ENCODE measurements at regions not wholly inside any gene's neighbourhood (a gene's known extent, or its start where the extent isn't known, plus 50 kb on each side); places are given as distances from the start of the nearest gene placed in this dataset.

DNA sequence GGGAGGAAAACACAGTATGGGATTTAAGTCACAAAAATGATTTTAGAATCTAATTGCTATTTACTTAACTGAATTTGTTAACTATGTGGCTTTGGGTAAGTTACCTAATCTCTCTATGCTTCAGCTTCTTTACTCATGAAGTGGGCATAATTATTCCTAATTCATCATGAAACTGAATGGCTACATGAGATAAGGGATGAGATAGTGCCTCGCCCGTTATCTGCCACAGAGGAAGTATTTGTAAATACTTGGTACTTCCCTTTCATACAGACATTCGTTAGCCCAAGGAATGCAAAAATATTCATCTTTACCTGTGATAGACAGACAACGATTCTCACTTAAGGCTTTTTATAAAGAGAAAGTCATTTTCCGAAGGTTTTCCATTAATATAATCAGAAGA is 221.2 kb upstream of the BLID start:
- intact Hi-C loops (cut with DNase I; ENCODE audit: low total_unique reads) = no loop called here
- Histone ChIP-seq H3K9me3 (no peaks in the 10 kb centered on the region), H3K27ac (no peak overlapping the region), H3K27me3 (replicated peaks in 1 of 7) (peaks cover 0 to 19% (median 0%) of the 10 kb centered on the region in 7 donors), H3K36me3 (no peaks in the 10 kb centered on the region), H3K4me3 (no peak overlapping the region), H3K4me1 (peaks cover 0 to 10% (median 1%) of the 10 kb centered on the region in 6 donors)
- TF ChIP-seq, protein P1, sequence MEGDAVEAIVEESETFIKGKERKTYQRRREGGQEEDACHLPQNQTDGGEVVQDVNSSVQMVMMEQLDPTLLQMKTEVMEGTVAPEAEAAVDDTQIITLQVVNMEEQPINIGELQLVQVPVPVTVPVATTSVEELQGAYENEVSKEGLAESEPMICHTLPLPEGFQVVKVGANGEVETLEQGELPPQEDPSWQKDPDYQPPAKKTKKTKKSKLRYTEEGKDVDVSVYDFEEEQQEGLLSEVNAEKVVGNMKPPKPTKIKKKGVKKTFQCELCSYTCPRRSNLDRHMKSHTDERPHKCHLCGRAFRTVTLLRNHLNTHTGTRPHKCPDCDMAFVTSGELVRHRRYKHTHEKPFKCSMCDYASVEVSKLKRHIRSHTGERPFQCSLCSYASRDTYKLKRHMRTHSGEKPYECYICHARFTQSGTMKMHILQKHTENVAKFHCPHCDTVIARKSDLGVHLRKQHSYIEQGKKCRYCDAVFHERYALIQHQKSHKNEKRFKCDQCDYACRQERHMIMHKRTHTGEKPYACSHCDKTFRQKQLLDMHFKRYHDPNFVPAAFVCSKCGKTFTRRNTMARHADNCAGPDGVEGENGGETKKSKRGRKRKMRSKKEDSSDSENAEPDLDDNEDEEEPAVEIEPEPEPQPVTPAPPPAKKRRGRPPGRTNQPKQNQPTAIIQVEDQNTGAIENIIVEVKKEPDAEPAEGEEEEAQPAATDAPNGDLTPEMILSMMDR (IDR thresholded peaks at IDR 0.05 in 8 of 11, conservative IDR thresholded peaks at IDR 0.05 in 3 of 11) = no peak
- TF ChIP-seq POLR2AphosphoS5 (IDR thresholded peaks at IDR 0.05) (no peak), POLR2A (IDR thresholded peaks at IDR 0.05) (no peak)
- WGBS, 5 donors = 28 to 55% (median 34%) methylated on average over 5 of the region's 5 CpGs
- no peak for DNase-seq

DNA sequence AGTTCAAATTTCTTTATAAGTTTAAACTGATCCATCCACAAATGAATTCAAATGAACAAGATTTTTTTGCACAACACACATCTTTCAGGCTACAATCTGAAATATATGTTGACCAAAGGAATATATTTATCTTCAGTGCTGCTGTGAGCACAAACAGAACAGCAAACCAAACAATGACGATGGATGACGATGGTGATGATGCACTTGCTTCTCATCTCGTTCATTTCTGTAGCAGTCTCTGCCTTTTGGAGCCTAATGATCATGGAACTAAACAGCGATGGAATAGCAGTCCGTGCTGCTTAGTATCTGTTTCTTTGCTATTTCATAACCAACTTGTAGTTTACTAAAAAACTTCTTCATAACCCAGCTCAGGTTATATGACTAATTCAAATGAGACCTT is 220.7 kb upstream of the BLID start:
- intact Hi-C loops (cut with DNase I; ENCODE audit: low total_unique reads) = no loop called here
- Histone ChIP-seq H3K9me3 (no peaks in the 10 kb centered on the region), H3K4me1 (peaks cover 0 to 10% (median 1%) of the 10 kb centered on the region in 6 donors), H3K27me3 (replicated peaks in 1 of 7) (peaks cover 0 to 19% (median 0%) of the 10 kb centered on the region in 7 donors), H3K4me3 (no peak overlapping the region), H3K36me3 (no peaks in the 10 kb centered on the region), H3K27ac (no peak overlapping the region)
- no peak for DNase-seq
- WGBS, 5 donors = 83 to 91% (median 84%) methylated on average over 5 of the region's 5 CpGs
- no peak for TF ChIP-seq POLR2AphosphoS5 (IDR thresholded peaks at IDR 0.05)
- no peak for TF ChIP-seq POLR2A (IDR thresholded peaks at IDR 0.05)
- TF ChIP-seq, protein P1 (IDR thresholded peaks at IDR 0.05 in 8 of 11, conservative IDR thresholded peaks at IDR 0.05 in 3 of 11) = no peak

- Histone ChIP-seq H3K4me1 (peaks cover 0 to 10% (median 1%) of the 10 kb centered on the region in 6 donors), H3K36me3 (no peaks in the 10 kb centered on the region), H3K4me3 (no peak overlapping the region), H3K27me3 (replicated peaks in 1 of 7) (peaks cover 0 to 19% (median 0%) of the 10 kb centered on the region in 7 donors), H3K9me3 (no peaks in the 10 kb centered on the region), H3K27ac (no peak overlapping the region)
- DNase-seq = no peak
- 73 to 93% (median 80%) methylated on average over 11 of the region's 11 CpGs for WGBS, 5 donors
- intact Hi-C loops (cut with DNase I; ENCODE audit: low total_unique reads) = no loop called here
- TF ChIP-seq POLR2AphosphoS5 (IDR thresholded peaks at IDR 0.05) (no peak), POLR2A (IDR thresholded peaks at IDR 0.05) (no peak)
- TF ChIP-seq, protein P1 (IDR thresholded peaks at IDR 0.05 in 8 of 11, conservative IDR thresholded peaks at IDR 0.05 in 3 of 11) = no peak
Measured at GRCh38 chr11:122334546-122335339, 218.7 kb upstream of the BLID start.

DNA sequence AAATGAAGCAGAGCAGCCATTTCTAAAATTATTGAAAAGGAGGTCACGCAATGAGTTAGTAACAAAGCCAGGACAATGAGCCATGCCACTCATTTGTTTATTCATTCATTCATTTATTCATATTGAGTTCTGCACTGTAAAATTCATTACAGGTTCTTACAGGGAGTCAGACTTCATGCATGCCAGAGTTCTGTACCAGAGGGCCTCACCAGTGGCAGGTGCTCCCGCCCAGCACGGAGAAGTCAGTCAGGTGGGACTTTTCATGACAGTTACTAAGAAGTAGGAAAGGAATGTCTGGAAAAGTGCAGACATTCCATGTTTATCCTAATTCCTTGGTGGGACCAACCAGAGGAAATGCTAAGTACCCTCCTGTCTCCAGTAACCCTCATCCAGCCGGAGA is 217.5 kb upstream of the BLID start:
- no peak overlapping the region for H3K27ac ChIP-seq
- no peak for DNase-seq
- intact Hi-C loops (cut with DNase I; ENCODE audit: low total_unique reads) = no loop called here
- WGBS, 5 donors = 94 to 100% (median 95%) methylated on average over 4 of the region's 4 CpGs
- TF ChIP-seq POLR2A (IDR thresholded peaks at IDR 0.05) (no peak), POLR2AphosphoS5 (IDR thresholded peaks at IDR 0.05) (no peak)
- TF ChIP-seq, protein P1 (IDR thresholded peaks at IDR 0.05 in 8 of 11, conservative IDR thresholded peaks at IDR 0.05 in 3 of 11) = no peak
- no peak overlapping the region for H3K4me3 ChIP-seq
- peaks cover 0 to 19% (median 0%) of the 10 kb centered on the region in 7 donors for H3K27me3 ChIP-seq (replicated peaks in 1 of 7)
- no peaks in the 10 kb centered on the region for H3K36me3 ChIP-seq
- peaks cover 0 to 10% (median 1%) of the 10 kb centered on the region in 6 donors for H3K4me1 ChIP-seq
- no peaks in the 10 kb centered on the region for H3K9me3 ChIP-seq
